Fibroblast of mammary gland (primary cell): ENCODE measurements at regions not wholly inside any gene's neighbourhood (a gene's known extent, or its start where the extent isn't known, plus 50 kb on each side); places are given as distances from the start of the nearest gene placed in this dataset.

Experiments used
- DNase-seq: peaks from one replicate; pipeline ENCODE4 v3.0.0-alpha.2; 2010; ENCODE audit warnings: low read depth
- H3K4me3 ChIP-seq: 2 replicates; pipeline ENCODE4 v1.5.1; 2011; ENCODE audit warnings: low read depth, mild to moderate bottlenecking, low read length, moderate library complexity; ENCODE audit not compliant: control insufficient read depth
- TF ChIP-seq, protein P1 (sequence below): conservative IDR thresholded peaks from 2 replicates; pipeline ENCODE4 v1.5.1; 2011; ENCODE audit warnings: low read depth, low read length, inconsistent platforms; ENCODE audit not compliant: control insufficient read depth, insufficient read depth

DNA sequence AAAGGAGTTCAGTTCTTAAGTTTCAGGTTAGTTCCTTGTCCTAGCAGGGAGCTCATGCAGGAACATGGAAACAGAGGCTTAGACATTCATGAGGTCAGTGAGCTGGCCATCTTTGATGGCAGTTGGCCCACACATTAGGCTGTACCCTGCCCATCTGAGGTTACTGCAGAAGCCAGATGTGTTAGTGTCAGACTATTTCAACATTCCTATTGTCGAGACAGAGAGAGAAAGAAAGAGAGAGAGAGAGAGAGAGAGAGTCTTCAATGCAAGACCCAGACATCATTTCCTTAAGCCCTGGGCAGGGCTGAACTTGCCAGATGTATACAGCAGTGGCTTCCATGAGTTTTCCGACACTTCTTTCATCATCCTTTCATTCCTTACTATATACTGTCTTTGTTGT is 91.3 kb downstream of the PPP1R2C start:
- peak; percentile 63 for DNase-seq
- no peak overlapping the region for H3K4me3 ChIP-seq
- TF ChIP-seq, protein P1, sequence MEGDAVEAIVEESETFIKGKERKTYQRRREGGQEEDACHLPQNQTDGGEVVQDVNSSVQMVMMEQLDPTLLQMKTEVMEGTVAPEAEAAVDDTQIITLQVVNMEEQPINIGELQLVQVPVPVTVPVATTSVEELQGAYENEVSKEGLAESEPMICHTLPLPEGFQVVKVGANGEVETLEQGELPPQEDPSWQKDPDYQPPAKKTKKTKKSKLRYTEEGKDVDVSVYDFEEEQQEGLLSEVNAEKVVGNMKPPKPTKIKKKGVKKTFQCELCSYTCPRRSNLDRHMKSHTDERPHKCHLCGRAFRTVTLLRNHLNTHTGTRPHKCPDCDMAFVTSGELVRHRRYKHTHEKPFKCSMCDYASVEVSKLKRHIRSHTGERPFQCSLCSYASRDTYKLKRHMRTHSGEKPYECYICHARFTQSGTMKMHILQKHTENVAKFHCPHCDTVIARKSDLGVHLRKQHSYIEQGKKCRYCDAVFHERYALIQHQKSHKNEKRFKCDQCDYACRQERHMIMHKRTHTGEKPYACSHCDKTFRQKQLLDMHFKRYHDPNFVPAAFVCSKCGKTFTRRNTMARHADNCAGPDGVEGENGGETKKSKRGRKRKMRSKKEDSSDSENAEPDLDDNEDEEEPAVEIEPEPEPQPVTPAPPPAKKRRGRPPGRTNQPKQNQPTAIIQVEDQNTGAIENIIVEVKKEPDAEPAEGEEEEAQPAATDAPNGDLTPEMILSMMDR: no peak

DNA sequence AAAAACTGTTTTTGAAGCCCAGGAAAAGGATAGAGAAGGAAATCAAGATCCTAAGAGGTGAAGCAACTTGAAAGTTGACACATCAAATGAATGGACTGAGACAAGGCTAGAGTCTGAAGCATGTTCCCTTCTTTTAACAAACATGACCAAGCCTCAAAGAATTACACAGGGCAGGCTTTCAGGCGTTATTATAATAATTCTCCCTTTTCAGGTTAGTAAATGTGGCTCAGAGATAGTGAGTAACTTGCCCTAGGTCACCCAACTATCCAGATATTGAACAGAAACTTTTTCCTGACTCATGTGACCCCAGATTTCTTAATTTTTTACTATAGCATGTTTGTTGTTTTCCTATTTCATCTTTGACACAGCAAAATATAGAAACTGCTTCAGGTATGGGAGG is 91.7 kb downstream of the PPP1R2C start:
- DNase-seq: peak; percentile 15
- TF ChIP-seq, protein P1: no peak
- H3K4me3 ChIP-seq: no peak overlapping the region

DNA sequence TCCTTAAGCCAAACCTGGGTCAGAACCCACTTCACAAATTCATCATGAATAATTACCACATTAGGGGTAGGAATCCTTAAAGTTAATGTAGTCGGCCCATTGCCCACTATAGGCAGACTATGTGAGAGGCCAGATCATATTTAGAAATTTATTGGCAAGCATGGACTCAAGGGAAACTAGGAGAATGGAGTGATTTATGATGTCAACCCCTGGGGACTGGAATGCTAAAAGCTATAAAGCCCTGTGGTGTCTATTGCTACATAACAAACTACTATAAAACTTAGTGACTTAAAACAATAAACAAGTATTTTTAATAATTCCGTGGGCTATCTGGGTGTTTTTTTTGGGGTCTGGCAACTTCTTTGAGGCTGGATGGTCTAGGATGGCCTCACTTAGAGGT is 93.9 kb downstream of the PPP1R2C start:
- DNase-seq: peak; percentile 6
- H3K4me3 ChIP-seq: no peak overlapping the region
- TF ChIP-seq, protein P1: no peak

DNA sequence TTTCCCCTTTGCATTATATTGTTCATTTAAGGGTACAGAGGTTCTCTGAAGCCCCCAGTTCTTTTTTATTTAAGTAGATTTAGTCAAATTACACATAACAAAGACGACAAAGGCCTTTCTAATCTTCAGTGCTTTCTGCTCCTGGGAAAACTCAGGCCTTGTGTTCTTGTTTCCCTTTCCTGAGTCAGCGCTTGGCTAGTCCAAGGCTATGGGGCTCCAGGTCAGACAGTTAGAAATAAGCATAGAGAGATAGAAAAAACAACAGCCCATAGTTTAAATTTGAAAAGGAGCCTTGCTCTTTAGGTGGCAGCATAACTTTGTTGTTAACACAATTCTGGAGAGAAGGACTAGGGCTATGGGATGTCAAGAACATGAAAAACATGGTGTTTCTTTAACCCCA is 97.3 kb downstream of the PPP1R2C start:
- TF ChIP-seq, protein P1: no peak
- no peak overlapping the region for H3K4me3 ChIP-seq
- DNase-seq: peak; percentile 36

DNA sequence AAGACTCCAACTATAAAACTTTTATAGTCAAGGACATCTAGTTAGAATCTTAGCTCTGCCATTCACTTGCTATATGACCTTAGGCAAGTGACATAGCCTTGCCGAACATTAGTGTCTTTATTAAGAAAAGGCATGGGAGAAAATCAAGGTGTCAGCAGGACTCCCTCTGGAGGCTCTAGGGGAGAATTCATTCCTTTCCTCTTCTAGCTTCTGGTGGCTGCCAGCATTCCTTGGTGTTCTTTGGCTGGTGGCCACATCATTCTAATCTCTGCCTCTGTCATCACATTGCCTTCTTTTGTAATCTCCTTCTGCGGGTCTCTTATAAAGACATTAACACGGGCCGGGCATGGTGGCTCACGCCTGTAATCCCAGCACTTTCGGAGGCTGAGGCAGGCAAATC is 99.8 kb downstream of the PPP1R2C start:
- peak; percentile 25 for DNase-seq
- TF ChIP-seq, protein P1: peak; percentile 6
- H3K4me3 ChIP-seq: no peak overlapping the region

DNA sequence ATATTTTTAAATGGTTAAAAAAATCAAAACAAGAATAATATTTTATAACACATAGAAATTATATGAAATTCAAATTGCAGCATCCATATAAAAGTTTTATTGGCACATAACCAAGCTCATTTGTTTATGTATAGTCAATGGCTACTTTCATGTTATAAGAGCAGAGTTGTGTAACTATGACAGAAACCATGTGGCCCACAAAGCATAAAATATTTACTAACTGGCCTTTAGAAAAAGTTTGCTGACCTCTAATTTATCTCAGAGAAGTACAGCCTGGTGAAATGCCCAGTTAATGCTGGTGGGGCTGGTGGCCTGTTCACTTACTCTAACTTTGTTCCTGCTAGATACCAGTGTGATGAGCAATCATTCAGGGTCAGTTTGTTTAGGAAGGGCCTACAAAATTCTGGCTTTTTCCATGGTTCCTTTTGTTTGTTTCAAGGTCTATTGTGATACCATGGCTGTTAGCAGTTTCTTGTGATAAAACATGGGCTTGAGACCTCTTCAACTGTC is 104.6 kb downstream of the PPP1R2C start:
- H3K4me3 ChIP-seq: no peak overlapping the region
- peak; percentile 7 for DNase-seq
- TF ChIP-seq, protein P1: no peak

DNA sequence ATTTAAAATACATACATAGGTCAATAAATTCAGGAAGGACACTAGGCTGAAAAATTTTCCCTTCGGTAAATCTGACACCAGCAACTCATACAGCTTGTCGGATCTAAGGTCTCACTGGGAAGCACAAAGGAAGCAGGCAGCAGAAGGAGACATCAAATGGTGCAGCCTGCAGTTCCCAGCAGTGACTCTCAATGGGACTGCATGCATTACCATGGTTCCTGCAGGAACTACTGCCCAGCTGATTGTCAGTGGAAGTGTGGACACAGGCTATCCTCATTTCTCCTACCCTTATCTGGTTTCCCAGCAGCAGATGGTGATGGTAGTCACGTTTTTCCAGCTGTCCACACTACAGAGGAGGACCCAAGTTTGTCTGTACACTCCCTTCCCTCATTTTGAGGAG is 113.3 kb downstream of the PPP1R2C start:
- DNase-seq: no peak
- no peak overlapping the region for H3K4me3 ChIP-seq
- TF ChIP-seq, protein P1: no peak
